Loucy (cell line): ENCODE measurements at regions not wholly inside any gene's neighbourhood (a gene's known extent, or its start where the extent isn't known, plus 50 kb on each side); places are given as distances from the start of the nearest gene placed in this dataset.

Experiments
- H2AFZ ChIP-seq: fragments of 200-600 bp; sonication (generic); 2 replicates; pipeline ENCODE4 v1.6.0; 2016; ENCODE audit warnings: antibody characterized with exemption, mild to moderate bottlenecking, low read length, moderate library complexity
- H3F3A ChIP-seq: fragments of 200-600 bp; 2 replicates; pipeline ENCODE4 v1.6.0; 2016; ENCODE audit warnings: antibody characterized with exemption, low read depth, mild to moderate bottlenecking
- H3K27me3 ChIP-seq: fragments of 200-600 bp; sonication (generic); 2 replicates; pipeline ENCODE4 v1.6.1; 2014; ENCODE audit warnings: low read length, mild to moderate bottlenecking; ENCODE audit not compliant: insufficient read depth, poor library complexity, severe bottlenecking
- H3K36me3 ChIP-seq: fragments of 200-600 bp; sonication (generic); 2 replicates; pipeline ENCODE4 v1.6.1; 2016; ENCODE audit warnings: low read length; ENCODE audit not compliant: insufficient read depth
- H3K4me1 ChIP-seq: fragments of 200-600 bp; sonication (generic); 2 replicates; pipeline ENCODE4 v1.5.1; 2014; ENCODE audit warnings: low read length, mild to moderate bottlenecking; ENCODE audit not compliant: insufficient read depth, poor library complexity, severe bottlenecking
- H3K4me2 ChIP-seq: fragments of 200-600 bp; sonication (generic); 2 replicates; pipeline ENCODE4 v1.6.0; 2014; ENCODE audit warnings: antibody characterized with exemption, low read length, low read depth, mild to moderate bottlenecking; ENCODE audit not compliant: poor library complexity, severe bottlenecking
- H3K4me3 ChIP-seq: fragments of 200-600 bp; sonication (generic); 2 replicates; pipeline ENCODE4 v1.5.1; 2014; ENCODE audit warnings: low read length, mild to moderate bottlenecking, mixed read lengths; ENCODE audit not compliant: poor library complexity, severe bottlenecking
- H3K79me2 ChIP-seq: fragments of 200-600 bp; sonication (generic); 2 replicates; pipeline ENCODE4 v1.6.1; 2014; ENCODE audit warnings: low read length; ENCODE audit not compliant: insufficient read depth
- H3K9ac ChIP-seq: fragments of 200-600 bp; sonication (generic); 2 replicates; pipeline ENCODE4 v1.6.0; 2014; ENCODE audit warnings: mild to moderate bottlenecking, low read depth, low read length, moderate library complexity; ENCODE audit not compliant: poor library complexity, severe bottlenecking
- H3K9me2 ChIP-seq: fragments of 200-600 bp; sonication (generic); replicated peaks from 2 replicates; pipeline ENCODE4 v1.6.1; 2016; ENCODE audit warnings: low read depth, low read length, mixed read lengths
- H3K9me3 ChIP-seq: fragments of 200-600 bp; sonication (generic); 2 replicates; pipeline ENCODE4 v1.6.1; 2014; ENCODE audit warnings: mild to moderate bottlenecking, antibody characterized with exemption, low read length, low read depth; ENCODE audit not compliant: insufficient read depth
- H4K20me1 ChIP-seq: fragments of 200-600 bp; sonication (generic); 2 replicates; pipeline ENCODE4 v1.6.0; 2014; ENCODE audit warnings: antibody characterized with exemption, low read length, mild to moderate bottlenecking; ENCODE audit not compliant: insufficient read depth, poor library complexity, severe bottlenecking
- EZH2phosphoT487 ChIP-seq: fragments of 200-600 bp; IDR thresholded peaks from 2 replicates; pipeline ENCODE4 v1.6.1; 2018; ENCODE audit warnings: antibody characterized with exemption, mild to moderate bottlenecking, moderate library complexity, borderline replicate concordance
- TF ChIP-seq, protein P1 (sequence below): fragments of 200-600 bp; sonication (generic); conservative IDR thresholded peaks from 2 replicates; pipeline ENCODE4 v1.5.1; 2014; ENCODE audit warnings: mild to moderate bottlenecking, antibody characterized with exemption, low read length

DNA sequence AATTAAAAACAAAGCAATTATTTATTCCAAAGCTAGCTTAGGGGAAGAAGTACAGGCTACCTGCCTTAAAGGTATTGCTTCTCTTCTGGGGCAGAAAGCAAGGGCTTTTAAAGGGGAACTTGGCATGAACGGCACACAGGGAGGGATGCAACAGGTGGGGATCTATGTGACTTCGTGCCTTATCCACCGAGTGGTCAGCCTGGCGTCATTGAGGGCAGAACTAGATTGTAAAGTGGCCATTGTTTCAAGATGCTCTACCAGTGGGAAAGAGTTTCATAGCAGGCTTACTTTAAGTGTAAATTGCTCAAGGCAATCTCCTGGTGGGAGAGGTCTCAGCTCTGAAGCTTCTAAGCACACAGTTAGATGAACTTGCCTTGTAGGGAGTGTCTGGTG lies 360.4 kb downstream of the ATP23 start:
- H4K20me1 ChIP-seq = no peaks in the 10 kb centered on the region
- no peak for TF ChIP-seq EZH2phosphoT487
- no peaks in the 10 kb centered on the region for H3K9me2 ChIP-seq
- no peaks in the 10 kb centered on the region for H3K36me3 ChIP-seq
- H3K4me2 ChIP-seq = no peak overlapping the region
- H3K4me3 ChIP-seq = no peak overlapping the region
- no peaks in the 10 kb centered on the region for H3F3A ChIP-seq
- no peak overlapping the region for H3K9ac ChIP-seq
- H3K4me1 ChIP-seq = peaks cover 9% of the 10 kb centered on the region
- no peaks in the 10 kb centered on the region for H3K9me3 ChIP-seq
- peak overlapping the region; percentile 73; the same call in 1 of the 2 replicates for H2AFZ ChIP-seq
- H3K27me3 ChIP-seq = no peaks in the 10 kb centered on the region
- no peaks in the 10 kb centered on the region for H3K79me2 ChIP-seq

- no peaks in the 10 kb centered on the region for H3K9me2 ChIP-seq
- H3K9me3 ChIP-seq = no peaks in the 10 kb centered on the region
- H3K4me1 ChIP-seq = peaks cover 9% of the 10 kb centered on the region
- H2AFZ ChIP-seq = peak overlapping the region; percentile 73; the same call in 1 of the 2 replicates
- no peak overlapping the region for H3K9ac ChIP-seq
- H3K4me3 ChIP-seq = no peak overlapping the region
- H3K27me3 ChIP-seq = no peaks in the 10 kb centered on the region
- H3K79me2 ChIP-seq = no peaks in the 10 kb centered on the region
- TF ChIP-seq, protein P1, sequence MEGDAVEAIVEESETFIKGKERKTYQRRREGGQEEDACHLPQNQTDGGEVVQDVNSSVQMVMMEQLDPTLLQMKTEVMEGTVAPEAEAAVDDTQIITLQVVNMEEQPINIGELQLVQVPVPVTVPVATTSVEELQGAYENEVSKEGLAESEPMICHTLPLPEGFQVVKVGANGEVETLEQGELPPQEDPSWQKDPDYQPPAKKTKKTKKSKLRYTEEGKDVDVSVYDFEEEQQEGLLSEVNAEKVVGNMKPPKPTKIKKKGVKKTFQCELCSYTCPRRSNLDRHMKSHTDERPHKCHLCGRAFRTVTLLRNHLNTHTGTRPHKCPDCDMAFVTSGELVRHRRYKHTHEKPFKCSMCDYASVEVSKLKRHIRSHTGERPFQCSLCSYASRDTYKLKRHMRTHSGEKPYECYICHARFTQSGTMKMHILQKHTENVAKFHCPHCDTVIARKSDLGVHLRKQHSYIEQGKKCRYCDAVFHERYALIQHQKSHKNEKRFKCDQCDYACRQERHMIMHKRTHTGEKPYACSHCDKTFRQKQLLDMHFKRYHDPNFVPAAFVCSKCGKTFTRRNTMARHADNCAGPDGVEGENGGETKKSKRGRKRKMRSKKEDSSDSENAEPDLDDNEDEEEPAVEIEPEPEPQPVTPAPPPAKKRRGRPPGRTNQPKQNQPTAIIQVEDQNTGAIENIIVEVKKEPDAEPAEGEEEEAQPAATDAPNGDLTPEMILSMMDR = peak; percentile 55
- TF ChIP-seq EZH2phosphoT487 = no peak
- H3F3A ChIP-seq = no peaks in the 10 kb centered on the region
- H3K36me3 ChIP-seq = no peaks in the 10 kb centered on the region
- peak overlapping the region; percentile 31 for H3K4me2 ChIP-seq
- H4K20me1 ChIP-seq = no peaks in the 10 kb centered on the region
Measured at GRCh38 chr12:58302487-58303011, 361.2 kb downstream of the ATP23 start.

DNA sequence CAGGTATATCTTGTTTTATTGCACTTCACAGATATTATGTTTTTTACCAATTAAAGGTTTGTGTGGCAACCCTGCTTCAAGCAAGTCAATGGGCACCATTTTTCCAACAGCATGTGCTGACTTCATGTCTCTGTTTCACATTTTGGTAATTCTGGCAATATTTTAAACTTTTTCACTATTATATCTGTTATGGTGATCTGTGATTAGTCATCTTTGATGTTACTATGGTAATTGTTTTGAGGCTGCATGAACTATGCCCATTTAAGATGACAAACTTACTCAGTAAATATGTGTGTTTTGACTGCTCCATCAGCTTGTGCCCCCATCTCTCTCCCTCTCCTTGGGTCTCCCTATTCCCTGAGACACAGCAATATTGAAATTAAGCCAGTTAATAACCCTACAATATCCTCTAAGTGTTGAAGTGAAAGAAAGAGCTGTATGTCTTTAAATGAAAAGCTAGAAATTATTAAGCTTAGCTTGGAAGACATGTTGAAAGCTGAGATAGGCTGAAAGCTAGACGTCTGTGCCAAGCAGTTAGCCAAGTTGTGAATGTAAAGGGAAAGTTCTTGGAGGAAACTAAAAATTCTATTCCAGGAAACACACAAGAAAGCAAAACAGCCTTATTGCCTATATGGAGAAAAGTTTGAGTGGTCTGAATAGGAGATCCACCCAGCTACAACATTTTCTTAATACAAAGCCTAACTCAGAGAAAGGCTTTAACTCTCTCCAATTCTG lies 365.1 kb downstream of the ATP23 start:
- no peaks in the 10 kb centered on the region for H3K36me3 ChIP-seq
- no peaks in the 10 kb centered on the region for H3K9me2 ChIP-seq
- H3K9me3 ChIP-seq = no peaks in the 10 kb centered on the region
- no peaks in the 10 kb centered on the region for H3F3A ChIP-seq
- H3K4me2 ChIP-seq = no peak overlapping the region
- no peak overlapping the region for H2AFZ ChIP-seq
- no peaks in the 10 kb centered on the region for H3K27me3 ChIP-seq
- H3K79me2 ChIP-seq = no peaks in the 10 kb centered on the region
- H3K4me3 ChIP-seq = no peak overlapping the region
- no peak overlapping the region for H3K9ac ChIP-seq
- TF ChIP-seq, protein P1 = no peak
- TF ChIP-seq EZH2phosphoT487 = no peak
- H4K20me1 ChIP-seq = no peaks in the 10 kb centered on the region
- peaks cover 9% of the 10 kb centered on the region for H3K4me1 ChIP-seq
